HT1080 (cell line): ENCODE measurements at regions not wholly inside any gene's neighbourhood (a gene's known extent, or its start where the extent isn't known, plus 50 kb on each side); places are given as distances from the start of the nearest gene placed in this dataset.
"Not testable (repeated sequence)": the region's sequence is repeated elsewhere in the genome, so short reads cannot be mapped to it uniquely, and the experiment has no call there.

ENCODE experiments used
- DNase-seq: peaks from one replicate; pipeline ENCODE4 v3.0.0-alpha.2; 2015; ENCODE audit warnings: low read depth

DNA sequence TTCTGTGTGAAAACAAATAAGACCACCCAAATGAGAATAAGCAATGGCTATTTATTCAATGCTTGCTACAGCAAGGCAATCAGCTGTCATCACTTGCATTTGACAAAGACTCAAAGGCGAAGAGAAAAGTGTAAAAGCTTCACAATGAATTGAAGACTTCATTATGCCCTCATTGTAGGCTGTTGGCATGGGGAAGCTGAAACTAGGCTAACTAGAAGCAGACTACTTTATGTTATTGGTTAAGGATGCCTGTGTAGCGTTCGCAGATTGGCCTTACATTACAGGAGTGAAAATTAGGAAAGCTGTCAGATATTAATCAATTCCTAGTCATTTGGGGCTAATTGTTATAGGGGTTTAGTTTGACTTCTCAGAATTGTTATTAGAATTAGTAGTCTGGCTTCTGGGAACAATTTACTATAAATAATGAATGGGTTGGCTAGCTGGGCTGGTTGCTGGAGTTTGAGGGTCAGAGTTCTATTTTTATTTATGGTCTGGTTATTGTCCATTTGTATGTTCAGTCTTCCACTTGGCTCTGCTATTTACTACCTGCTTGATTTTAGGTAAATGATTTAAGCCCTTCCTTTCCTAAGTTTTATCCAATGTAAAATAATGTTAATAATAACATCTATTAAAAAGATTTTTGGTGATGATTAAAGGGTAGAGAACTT, 437.2 kb upstream of the SYT4 start:
- no peak for DNase-seq

DNA sequence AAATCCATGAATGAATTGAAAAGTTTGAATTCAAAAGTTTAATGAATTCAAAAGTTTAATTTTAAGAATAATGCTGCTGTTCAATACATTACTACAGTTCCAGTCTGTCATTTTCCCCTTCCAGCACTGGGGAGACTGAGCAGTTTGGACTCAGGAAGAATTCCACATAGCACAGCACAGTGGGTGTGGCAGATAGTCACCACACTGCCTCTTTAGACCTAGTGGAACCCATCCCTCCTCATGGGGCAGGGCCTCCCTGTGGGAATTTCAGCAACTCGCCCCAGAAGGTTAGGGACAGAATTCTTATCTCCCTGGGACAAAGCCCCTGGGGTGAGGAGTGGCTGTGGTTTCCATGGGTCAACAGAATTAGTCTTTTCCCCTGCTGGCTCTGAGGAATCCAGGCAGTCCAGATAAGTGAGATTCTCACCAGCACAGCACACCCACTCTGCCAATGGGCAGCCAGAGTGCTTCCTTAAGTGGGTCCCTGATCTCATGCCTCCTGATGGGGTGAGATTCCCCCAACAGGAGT, 442.0 kb upstream of the SYT4 start:
- DNase-seq = no peak

DNA sequence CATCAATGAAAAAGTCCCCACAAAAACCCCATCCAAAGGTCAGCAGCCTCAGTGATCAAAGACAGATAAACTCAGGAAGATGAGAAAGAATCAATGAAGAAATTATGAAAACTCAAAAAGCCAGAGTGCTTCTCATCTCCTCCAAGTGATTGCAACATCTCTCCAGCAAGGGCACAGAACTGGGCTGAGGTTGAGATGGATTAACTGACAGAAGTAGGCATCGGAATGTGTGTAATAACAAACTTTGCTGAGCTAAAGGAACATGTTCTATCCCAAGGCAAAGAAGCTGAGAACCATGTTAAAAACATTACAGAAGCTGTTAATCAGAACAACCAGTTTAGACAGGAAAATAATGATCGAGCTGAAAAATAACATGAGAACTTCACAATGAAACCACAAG, 442.8 kb upstream of the SYT4 start:
- DNase-seq = no peak

DNA sequence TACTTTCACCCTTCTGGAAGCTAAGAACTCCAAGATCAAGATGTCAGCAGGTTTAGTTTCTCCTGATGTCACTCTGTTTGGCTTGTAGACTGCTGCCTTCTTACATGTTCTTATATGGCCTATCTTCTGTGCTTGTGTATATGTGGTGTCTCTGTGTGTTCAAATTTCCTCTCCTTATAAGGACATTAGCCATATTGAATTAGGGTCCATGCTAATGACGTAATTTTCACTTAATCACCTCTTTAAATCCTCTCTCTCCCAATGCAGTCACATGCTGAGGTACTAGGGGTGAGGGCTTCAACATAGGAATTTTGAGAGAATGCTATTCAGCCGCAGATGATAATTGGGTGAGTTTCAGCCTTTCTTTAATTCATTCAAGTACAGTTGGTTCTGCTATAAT, 458.3 kb upstream of the SYT4 start:
- no peak for DNase-seq

DNA sequence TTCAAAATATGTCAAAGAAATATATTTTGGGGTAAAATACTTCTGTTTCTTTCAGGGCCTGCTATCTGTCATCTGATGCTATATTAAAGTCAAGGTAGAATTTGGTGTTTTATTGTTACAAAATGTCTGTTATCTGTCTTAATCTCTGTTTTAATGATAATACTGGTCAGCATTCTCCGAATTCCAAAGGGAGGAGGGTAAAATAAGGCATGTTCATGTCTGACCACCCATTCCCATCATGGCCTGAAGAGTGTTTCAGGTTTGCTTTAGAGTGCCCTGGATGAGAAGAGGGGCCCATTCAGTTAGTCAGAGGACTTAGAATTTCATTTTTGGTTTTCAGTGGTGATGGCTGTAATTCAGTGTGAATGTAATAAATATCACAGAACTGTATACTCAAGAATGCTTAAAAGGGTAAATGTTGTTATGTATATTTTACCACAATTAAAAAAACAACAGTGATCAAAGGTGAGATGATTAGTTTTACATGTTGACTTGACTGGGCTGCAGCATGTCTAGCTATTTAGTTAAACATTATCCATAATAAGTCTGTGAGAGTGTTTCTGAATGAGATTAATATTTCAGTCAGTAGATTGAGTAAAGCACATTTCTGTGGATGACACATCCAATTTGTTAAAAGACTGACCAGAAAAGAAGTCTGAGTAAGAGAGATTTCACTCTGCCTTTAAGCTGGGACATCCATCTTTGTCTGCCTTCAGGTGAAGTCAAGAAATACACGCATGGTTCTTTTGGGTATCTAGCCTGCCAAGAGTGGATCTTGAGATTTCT, 467.9 kb upstream of the SYT4 start:
- no peak for DNase-seq

DNA sequence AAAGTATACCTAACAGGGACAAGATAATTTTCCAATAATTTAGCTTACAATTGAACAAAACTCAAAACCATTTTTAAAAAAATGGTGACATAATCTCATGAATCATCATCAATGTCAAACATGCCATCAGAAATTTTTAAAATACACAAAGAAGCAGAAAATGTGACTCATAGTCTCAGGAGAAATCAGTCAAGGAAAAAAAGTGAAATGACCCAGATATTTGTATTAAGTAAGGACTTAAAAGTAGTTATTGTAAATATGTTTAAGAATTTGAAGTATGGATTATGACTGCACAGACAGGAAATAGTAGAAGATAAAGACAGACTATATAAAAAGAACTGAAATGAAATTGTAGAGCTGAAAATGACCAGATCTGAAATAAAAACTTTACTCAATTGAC, 473.9 kb upstream of the SYT4 start:
- no peak for DNase-seq

DNA sequence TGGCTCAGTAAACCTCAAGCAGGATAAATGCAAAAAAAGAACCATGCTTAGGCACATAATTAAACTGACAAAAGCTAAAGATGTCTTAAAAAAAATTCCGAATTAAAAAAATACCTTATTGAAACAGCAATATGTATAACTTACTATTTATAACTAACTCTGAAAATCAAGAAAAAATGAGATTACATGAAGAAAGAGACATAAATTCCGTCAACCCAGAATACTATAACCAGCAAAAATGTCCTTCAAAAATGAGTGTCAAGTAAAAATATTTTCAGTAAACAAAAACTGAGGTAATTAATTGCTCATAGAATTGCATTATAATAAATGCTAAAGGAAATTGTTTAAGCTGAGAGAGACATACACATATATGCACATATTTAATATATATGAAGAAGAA, 474.5 kb upstream of the SYT4 start:
- DNase-seq = no peak

DNA sequence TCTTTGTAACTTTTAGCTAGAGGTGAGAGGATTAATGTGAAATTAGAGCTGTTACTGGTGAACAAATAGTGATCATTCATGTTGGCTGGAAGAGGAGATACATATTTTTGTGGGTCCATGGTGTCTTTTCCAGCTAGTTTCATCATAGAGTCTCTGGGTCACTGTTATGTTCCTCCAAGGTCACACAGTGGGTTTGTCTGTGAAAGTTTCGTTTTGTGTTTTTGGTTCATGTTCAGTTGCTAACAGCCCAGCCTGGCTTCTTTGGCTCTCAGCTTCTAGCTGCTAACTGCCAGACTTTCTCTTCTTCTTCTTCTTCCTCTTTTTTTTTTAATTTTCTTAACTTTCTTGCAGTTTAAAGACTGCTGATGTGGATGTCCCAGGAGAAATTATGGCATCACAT, 480.0 kb upstream of the SYT4 start:
- no peak for DNase-seq

DNA sequence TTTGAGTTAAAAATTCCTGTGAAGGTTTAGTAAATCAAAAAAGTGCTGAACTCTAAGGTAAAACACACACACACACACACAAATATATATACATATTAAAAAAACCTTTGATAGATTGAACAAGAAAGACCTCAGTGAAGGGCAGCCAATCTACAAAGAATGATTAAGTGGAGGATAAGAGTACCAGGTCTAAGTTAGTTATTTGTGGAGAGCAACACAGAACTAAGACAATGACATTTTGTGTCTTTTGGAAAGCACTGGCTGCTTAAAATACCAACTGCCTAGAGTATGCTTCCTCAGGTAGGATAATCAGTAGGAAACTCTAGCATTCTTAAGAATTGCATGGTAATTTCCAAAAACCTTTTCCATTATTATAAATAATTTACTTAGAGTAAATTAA, 481.4 kb upstream of the SYT4 start:
- DNase-seq = no peak

DNA sequence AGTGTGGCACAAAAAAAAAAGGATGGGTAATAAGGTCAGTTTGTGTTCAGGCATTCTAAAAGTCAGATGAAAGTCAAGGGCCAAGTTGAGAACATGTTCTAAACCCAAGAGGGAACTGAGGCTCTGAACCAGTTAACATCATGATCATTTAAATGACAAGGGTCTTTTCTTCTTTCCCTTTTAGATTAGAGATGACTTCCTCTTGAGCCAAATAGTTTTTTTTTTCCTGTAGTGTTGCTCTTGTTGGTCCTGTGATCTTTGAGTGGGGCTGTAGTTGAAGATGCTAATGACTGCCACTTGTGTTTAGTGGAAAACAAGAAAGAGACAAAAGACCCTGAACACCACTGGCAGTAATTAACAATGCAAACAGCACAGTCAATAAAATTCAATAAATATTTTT, 482.7 kb upstream of the SYT4 start:
- no peak for DNase-seq

DNA sequence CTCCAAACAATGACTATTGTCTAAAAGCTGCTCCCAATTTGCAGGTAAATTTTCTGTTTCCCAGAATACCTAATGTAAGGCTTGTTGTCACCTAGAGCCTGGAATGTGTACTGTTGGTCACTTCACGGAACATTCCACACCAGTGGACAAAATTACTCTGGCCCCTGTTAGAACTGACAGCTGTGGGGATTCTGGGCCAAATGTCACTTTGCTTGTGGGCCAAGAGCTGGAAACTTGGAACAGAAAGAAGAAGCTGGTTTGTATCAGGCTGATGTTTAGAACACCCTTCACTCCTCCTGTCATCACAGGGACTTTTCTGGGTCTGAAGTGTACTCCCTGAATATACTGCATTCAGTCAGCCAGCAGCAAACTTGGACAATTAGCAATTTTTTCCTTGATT, 495.6 kb upstream of the SYT4 start:
- DNase-seq = no peak

DNA sequence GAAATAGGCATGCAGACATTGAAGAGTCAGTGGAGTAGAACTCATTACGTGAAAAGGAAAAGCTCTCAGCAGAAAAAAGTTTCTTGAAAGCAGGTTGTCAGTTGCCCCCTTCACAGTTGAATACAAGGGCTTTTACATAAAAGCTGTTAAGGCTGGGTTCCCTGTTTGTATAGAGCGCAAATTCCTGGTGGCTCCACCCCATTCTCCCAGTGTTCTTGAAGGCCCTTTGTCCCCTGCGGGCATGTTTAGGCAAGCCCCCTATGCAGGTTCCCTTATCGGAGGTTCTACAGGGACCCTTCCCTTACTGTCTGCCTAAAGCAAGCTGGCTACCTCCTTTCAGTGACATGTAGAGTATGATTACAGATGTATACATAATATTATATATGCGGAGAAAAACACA, 497.2 kb upstream of the SYT4 start:
- DNase-seq = no peak

DNA sequence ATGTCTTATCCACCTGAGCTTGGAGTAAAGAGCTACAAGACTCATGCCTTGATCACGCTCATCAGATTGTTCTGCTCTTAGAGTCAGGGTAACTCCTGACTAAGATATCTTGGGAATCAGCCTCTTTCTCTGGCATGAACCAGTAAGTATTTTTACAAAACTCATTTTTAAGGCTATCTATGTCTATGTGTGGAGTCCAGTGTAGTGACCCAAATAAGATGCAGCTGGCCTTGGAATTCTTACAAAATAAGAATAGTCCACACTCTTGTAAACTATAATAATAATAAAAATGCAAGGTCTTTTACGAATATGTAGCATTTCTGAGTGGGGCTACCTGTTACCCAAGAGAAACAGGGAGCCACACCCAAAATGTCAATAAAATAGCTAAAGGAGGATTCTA, 498.3 kb upstream of the SYT4 start:
- no peak for DNase-seq

DNA sequence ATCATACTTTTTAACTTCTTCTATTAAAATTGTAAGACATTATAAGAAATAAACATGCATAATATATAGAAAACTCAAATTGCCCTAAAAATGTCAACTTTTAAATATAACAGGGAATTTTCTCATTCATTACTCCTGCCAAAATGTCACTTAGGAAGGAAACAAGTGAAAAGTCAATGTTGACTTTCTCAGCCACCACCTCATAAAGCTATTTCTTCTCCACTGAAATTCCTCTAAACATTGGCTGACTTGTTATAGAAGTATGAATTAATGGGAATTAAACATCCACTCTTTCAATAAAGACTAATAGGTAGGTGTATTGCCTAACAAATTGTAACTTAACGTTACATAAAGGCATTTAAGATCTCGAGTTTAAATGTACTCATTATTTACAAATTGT, 499.7 kb upstream of the SYT4 start:
- DNase-seq = no peak

DNA sequence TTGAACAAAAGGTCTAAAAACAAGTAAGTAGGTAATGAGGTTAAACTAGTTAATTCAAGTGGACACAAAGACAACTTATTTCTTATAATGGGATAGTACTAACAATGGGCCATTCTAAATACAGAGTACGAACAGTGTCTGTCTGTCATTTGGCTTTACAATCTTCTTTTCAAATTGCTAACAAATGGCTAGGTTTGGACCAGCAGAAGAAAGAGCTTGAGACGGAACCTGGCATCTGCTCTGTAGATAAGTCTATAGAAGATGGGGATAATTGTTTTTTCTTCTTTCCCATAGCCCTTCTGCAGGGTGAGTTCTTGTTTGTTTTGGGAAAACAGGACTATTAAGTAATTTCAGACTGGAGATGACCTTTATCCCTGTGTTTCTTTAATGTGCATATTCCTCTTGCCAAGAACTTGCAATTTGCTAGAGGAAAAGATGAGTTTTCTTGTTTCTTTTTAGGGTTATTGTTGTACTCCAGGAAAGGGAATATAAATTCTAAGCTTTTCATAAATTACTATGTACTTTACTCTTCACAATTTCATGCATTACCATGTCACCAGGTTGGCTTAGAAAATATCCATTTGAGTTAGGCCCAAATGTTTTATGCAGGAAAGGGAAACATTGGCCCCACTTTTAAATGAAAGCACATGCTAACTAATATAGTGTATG, 500.5 kb upstream of the SYT4 start:
- DNase-seq = no peak

DNA sequence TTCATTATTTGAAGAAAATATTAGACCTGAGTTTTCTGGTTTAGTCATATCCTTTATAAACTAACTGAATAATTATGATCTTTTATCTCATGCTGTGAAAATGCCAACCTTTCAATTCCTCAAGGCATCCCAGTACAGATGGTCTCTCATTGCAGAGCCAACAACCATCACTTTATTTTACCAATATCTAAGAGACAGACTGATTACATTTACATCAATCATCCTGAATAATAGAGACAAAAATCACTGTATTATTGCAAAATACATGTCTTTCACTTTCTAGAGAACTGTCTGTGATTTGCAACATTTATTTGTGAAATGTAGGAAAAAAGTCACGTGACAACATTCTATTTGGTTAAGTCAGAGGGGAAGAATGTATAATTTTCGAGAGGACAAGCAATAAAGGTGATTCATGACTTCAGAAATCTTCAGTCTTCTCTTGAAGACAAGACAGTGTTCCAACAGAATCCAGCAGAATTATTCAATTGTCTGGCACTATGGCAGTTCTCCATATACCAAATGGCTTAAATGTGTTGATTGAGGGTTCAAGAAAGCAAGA, 503.6 kb upstream of the SYT4 start:
- peak; percentile 69 for DNase-seq

DNA sequence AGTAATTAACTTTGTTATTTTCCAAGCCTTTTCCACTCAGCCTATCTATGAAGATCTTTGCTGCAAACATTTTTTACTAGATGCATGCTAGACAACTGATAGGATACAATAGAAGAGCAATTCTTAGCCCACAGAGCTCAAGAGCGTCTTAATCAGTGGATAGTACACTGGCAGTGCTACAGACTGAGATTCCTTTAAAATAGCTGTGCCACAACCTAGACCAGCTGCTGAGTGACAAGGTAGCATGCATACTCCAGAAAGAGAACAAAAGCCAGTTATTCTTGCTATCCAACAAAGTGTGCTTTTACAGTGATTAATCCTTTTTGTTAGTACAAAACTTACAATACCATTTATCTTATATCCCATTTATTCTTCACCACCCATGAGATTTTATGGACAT, 507.9 kb upstream of the SYT4 start:
- DNase-seq = no peak

DNA sequence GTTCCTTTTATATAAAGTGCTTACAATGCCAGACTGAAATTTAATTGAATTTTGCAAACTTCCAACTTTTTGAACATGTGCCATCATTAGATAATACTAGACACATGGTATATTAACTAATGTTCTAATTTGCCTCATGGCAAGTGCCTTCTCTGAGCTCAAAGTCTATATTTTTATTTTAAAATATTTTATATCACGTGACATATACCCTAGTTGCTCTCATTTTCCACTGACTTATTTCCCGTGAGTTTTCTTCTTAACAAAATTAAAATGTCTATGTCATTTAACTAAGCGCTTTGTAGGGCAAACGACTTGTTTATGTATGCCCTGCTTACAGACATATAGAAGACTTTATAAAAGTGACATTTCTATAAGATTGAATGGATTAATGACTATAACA, 509.6 kb upstream of the SYT4 start:
- DNase-seq = no peak

DNA sequence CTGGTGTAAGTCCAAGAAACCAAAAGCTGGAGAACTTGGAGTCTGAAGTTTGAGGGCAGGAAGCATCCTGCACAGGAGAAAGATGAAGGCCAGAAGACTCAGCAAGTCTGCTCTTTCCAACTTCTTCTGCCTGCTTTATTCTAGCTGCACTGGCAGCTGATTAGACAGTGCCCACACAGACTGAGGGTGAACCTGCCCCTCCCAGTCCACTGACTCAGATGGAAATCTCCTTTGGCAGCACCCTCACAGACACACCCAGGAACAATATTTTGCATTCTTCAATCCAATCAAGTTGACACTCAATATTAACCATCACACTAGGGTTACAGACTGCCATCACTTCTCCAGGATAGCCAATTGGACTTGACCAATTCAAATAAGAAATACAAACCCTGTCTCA, 510.4 kb upstream of the SYT4 start:
- DNase-seq = not testable (repeated sequence)

DNA sequence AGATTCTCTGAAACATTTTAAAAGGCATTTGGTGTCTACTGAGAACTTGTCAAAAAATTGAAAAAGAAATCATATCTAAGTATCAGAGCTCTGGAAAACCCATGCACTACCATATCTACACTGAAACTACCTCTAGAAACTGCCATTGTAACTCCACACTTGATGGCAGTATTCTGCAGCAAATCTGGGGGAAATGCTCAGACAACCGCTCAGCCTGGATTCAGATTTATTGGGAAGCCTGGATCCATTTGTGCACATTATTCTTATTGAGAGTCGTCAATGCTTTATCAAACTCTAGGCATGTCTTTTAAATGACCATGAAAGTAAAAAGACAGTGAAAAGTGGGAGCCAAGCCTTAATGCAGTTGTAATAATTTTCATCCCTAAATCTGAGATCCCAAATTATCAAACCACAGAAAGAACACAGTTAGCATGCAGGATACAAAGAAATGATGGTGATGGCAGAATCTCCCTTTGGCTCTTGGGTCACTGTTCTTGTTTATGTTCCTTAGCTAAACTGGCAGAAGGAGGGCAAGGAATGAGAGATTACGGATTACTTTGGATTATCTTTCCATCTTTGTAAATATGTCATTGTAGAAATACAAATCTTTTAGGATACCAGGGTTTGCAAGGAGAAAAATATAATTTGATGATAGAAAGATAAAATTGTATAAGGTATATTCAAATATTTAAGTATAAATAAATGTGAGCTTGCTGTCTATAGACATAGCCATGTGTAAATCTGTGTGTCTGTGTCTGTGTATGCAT, 512.1 kb upstream of the SYT4 start:
- no peak for DNase-seq

DNA sequence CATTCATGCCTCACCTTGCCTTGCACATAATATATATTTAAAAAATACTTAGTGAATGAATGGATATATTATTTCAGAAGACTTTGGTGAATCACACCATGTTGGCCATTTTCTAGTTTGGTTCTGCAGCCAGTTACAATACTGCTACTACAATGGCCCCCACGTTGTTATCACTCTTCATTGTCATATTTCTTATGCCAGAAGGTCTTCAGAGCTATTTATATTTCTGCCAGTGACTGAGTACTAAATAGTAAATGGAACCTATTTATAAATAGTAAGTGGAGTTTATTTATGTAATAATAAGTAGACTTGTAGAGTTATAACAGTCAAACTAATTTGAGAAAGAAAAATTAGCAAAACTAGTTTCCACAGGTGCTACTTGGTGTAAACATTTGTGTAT, 516.6 kb upstream of the SYT4 start:
- DNase-seq = no peak
